ENCODE measurements at regions not wholly inside any gene's neighbourhood (a gene's known extent, or its start where the extent isn't known, plus 50 kb on each side); places are given as distances from the start of the nearest gene placed in this dataset.

DNA sequence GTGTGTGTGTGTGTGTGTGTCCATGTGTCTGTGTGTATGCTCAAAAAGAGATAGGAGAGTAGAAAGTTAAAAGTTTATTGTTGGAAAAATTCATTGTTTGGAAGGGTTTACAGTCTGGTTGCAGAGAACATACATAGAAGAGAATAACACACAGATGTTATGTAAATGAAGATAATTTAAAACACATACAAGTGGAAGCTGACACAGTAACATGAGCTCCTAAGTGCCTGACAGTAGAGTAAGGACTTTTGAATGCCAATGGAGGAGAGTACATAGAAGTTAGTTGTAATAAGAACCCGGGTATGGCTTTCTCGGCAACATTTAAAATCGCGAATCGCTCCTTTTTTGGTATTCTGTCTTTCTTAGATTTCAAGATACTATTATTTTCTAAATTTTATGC, 137.0 kb upstream of the FANCL start:
- TF ChIP-seq, protein P1, sequence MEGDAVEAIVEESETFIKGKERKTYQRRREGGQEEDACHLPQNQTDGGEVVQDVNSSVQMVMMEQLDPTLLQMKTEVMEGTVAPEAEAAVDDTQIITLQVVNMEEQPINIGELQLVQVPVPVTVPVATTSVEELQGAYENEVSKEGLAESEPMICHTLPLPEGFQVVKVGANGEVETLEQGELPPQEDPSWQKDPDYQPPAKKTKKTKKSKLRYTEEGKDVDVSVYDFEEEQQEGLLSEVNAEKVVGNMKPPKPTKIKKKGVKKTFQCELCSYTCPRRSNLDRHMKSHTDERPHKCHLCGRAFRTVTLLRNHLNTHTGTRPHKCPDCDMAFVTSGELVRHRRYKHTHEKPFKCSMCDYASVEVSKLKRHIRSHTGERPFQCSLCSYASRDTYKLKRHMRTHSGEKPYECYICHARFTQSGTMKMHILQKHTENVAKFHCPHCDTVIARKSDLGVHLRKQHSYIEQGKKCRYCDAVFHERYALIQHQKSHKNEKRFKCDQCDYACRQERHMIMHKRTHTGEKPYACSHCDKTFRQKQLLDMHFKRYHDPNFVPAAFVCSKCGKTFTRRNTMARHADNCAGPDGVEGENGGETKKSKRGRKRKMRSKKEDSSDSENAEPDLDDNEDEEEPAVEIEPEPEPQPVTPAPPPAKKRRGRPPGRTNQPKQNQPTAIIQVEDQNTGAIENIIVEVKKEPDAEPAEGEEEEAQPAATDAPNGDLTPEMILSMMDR (IDR thresholded peaks at IDR 0.05) = no peak
- TF ChIP-seq POLR2A (IDR thresholded peaks at IDR 0.05) = no peak

All from Peyer's patch (tissue), 4 donors.